HG02885 (cell line): ENCODE measurements at regions not wholly inside any gene's neighbourhood (a gene's known extent, or its start where the extent isn't known, plus 50 kb on each side); places are given as distances from the start of the nearest gene placed in this dataset.

Experiments
- ATAC-seq: cut with Tn5 transposase; IDR thresholded peaks from one replicate; pipeline ENCODE4 v1.9.1; 2021; ENCODE audit warnings: mild to moderate bottlenecking; ENCODE audit not compliant: unreplicated experiment, poor library complexity

DNA sequence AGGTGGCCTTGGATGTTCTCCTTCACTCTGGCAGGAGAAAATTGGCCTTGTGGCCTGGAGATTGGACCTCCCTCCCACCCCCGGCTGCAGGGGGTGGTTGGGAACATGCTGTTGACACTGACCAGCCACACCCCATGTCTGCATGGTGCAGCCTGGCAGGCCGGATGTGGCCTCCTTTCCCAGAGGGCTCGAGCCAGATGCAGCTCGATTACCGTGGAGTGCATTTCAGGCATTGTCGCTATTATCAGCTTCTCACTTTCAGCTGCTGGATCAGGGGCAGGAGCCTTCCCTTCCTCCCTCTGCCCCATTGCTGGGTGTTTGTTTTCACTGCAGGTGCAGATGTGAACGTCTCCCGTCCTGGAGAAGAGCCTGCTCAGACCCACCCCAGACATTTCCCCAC lies 211.0 kb upstream of the SIX2 start:
- ATAC-seq, result no peak

DNA sequence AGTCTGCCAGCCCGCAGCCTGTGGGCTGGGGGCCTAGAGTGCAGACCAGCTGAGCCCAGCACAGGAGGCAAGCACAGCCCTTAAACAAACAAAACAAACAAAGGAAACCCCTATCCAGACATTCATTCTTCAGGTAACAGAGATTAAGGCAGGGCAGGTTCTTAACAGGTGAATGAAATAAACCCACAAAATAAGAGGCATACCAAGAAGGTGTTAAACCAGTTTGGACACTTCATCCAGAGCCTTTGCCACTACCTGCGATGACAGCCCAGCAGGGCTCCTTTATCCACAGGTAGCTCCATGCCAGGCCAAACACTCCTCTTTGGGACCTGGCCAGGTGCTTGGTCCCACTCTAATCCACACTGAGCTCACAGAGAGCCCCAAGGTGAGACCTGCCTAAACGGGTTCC lies 209.7 kb upstream of the SIX2 start:
- ATAC-seq, result no peak

DNA sequence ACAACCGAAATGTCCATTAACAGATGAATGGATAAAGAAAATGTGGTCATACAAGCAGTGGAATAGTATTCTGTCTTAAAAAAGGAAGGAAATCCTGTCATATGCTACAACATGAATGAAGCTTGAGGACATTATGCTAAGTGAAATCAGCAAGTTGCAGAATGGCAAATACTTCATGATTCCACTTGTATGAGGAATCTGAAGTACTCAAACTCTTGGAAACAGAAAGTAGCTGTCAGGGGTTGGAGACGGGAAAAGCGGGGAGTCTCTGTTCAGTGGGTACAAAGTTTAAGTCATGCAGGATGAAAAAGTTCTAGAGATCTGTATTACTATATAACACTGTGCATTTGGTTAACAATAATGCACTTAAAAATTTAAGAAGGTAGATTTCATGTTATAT lies 209.0 kb upstream of the SIX2 start:
- no peak for ATAC-seq

DNA sequence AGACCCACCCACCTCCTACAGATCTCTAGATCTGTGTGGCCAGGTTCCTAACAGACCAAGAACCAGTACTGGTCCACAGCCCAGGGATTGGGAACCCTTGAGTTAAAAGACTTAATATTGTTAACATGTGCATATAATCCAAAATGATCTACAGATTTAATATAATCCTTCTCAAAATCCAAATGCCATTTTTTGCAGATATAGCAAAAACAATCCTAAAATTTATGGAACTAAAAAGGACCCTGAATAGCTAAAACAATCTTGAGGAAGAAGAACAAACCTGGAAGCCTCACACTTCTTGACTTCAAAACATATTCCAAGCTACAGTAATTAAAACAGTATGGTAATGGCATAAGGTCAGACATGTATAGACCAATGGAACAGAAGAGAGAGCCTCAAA lies 206.9 kb upstream of the SIX2 start:
- ATAC-seq, result no peak

DNA sequence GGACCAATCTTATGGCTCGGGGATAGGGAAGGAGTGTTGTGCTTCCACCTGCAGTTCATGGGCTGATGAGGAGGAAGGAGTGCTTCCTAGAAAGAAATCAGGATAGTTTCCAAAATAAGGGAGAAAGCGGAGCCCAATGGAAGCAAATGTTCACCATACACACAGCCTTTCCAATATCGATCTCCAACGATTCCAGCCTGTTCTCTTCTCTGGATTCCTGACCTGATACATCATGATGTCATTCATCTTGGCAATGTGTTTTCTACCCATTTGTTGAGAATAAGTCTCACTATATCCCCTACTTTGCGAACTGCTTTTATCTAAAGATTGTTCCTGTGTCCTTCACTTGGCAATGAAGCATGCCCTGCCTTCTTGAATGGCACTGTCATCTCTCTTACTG lies 205.3 kb upstream of the SIX2 start:
- ATAC-seq, result no peak

DNA sequence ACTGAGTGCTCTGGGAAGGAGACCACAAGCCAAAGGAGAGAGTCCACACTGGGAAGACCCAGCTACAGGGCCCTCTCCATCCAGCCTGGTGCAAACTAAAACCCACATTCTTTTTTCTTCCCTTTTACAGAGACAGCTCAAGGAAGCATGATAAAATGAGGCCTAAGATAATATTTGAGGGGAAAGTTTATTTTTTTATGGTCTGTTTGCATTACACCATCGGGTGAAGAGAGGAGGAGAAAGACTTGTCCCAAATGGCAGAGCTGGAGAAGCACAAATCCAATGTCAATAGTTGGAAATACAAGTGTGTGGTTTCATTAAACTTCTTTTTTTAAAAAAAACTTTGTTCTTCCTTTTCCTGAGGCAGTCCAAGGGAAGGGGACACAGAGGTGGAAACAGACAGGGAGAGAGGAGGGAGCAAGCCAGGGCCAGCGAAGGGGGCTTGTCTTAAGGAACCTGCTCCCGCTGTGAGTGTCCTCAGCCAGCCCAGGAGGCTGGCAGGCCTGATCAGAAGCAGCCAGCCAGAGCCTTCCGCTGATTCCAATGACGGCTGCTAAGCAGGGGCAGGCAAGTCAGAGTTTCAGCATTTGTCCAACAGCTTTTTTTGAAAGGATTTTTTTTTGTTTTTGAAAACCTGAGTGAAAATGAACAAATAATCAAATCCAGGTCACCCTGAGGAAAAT lies 203.8 kb upstream of the SIX2 start:
- ATAC-seq, result no peak

DNA sequence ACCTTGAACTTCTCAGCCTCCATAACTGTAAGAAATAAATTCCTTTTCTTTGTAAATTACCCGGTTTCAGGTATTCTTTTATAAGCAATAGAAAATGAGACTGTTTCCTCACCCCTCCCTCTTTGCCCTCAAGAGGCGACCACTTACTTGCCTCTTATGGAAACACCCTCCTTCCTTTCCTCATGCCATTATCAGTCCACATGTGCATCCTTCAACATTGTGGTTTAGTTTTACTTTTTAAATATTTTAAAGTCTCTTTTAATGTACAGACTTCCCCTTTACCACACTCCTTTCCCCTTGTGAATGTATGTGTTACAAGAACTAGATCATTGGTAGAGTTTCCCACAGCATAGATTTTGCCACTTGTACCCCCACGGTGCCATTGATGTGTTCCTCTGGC lies 202.4 kb upstream of the SIX2 start:
- no peak for ATAC-seq

DNA sequence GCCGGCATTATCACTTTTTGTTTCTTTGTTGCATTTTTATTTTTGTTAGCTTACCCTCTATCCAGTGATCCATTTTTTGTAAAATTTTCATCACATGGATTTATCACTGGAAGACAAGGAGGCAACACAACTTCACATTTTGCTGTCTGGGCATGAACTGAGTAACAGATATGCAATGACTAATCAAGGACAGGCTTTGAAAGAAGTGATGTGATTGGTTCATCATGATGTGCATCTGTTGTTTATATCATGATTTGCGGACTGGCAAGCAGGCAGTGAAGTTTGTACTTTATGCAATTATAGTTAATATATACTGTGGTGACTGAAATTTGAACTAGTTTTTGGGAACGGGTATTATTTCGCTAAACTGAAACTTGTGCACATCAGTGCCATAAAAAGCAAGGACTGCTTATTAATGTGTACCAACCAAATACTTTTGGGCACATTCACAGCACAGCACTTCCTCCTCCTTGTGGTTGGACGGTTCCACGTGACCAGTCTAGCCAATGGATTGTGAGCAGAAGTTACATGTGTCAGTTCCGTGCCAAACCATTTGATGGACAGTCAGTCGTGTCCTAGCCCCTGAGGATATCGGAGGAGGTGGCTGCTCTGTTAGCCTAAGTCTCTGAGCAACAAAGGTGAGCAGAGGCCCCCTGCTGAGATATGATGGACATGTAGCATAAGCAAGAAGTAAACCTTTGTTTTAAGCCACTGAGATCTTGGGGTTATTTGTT lies 201.4 kb upstream of the SIX2 start:
- ATAC-seq, result no peak

GRCh38 chr2:45209875-45210274 lies 200.6 kb upstream of the SIX2 start:
- no peak for ATAC-seq

- ATAC-seq, result no peak
Observed at GRCh38 chr2:45209302-45209701, 200.1 kb upstream of the SIX2 start.

- no peak for ATAC-seq
Observed at GRCh38 chr2:45207101-45207500, 197.8 kb upstream of the SIX2 start.

DNA sequence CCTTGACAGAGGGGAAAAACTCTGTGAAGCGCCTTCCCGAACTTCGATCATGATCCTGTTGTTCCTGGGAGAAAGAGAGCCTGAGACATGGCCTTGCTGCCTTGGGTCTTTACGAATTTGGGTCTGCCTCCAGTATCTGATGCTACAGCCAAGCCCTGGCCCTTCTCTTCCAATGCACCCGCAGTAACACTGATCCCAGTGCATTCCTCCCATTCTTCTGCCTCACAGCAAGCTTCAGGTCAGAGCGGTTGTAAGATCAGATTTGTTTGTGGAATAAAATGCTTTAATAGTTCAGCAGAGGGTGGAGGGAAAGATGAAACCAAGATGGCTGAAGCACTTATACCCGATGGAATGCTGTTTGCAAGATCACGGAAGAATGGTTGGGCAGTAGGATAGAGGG lies 196.7 kb upstream of the SIX2 start:
- no peak for ATAC-seq

- ATAC-seq, result no peak
Observed at GRCh38 chr2:45205480-45205879, 196.2 kb upstream of the SIX2 start.

DNA sequence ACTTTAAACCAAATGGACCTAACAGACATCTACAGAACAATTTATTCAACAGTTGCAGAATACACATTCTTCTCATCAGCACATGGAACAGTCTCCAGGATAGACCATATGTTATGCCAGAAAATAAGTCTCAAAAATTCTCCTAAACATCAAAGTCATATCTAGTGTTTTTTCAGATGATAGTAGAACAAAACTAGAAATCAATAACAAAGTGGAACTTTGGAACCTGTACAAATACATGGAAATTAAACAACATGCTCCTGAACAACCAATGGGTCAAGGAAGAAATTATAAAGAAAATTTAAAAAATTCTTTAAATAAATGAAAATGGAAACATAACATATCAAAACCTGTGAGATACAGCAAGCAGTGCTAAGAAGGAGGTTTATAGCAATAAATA lies 194.1 kb upstream of the SIX2 start:
- ATAC-seq, result no peak

- no peak for ATAC-seq
Observed at GRCh38 chr2:45199973-45200372, 190.7 kb upstream of the SIX2 start.

GRCh38 chr2:45195916-45196315 lies 186.7 kb upstream of the SIX2 start:
- no peak for ATAC-seq

DNA sequence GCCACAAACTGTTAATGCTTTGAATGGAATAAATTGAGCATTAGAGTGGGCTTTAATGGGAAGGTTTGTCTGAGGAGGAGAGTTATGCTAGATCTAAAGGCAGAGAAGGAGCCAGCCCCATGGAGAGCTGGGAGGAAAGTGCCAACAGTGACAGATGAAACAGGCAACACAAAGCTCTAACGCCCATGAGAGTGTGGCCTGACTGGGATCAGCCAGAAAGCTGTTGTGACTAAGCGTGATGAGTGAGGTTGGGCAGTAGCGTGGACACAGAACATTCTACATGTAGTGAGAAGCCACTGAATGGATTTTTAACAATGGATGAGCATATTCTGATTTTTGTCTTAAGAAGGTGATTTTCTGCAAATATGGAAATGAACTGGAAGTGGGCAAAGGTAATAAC lies 185.3 kb upstream of the SIX2 start:
- no peak for ATAC-seq

DNA sequence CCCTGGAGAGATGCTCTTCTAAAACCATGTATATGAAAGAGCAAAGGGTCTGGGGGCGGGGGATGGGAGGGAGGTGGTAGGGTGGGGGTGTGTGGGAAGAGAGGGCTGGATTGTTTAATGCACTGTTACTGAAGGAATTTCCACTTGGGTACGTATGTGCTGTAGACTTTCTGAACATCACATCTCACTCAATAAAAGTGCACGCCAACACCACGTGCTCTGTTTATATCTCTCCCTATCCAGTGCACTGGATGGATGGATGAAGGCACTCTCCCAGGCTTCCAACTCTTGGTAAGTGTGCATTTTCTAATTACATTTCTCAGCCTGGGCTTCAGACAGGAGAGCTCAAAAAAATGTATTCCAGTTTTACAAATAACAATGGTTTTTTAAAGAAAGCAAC lies 184.3 kb upstream of the SIX2 start:
- no peak for ATAC-seq

- ATAC-seq, result no peak
Observed at GRCh38 chr2:45192991-45193390, 183.7 kb upstream of the SIX2 start.

DNA sequence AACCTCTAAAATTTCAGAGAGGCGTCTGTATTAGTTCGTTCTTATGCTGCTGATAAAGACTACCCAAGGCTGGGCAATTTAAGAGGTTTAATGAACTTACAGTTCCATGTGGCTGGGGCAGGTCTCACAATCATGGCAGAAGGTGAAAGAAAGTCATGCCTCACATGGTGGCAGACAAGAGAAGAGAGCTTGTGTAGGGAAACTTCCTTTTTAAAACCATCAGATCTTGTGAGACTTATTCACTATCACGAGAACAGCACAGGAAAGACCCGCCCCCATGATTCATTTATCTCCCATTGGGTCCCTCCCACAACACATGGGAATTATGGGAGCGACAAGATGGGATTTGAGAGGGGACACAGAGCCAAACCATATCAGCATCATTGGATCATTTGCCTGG lies 183.2 kb upstream of the SIX2 start:
- no peak for ATAC-seq

DNA sequence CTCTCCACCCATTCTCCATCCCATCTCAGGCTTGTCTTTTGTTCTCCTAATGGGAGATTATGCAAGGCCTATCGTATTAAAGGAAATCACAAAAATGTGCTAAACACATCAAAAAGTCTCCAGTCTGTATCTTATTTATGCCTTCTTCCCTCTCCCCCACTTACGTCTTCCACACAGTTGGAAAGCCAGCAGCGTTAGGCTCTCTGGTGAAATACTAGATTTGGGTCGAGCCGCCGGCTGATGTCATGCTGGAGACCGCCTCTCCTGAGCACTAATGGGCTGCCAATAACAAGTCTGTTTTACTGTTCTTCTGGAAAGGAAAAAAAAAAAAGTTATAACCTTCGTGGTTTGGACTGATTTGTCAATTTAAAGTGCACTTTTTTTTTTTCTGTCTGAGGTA lies 182.7 kb upstream of the SIX2 start:
- ATAC-seq, result no peak

- no peak for ATAC-seq
Observed at GRCh38 chr2:45191146-45191863, 182.1 kb upstream of the SIX2 start.
